ENCODE measurements at regions not wholly inside any gene's neighbourhood (a gene's known extent, or its start where the extent isn't known, plus 50 kb on each side); places are given as distances from the start of the nearest gene placed in this dataset.
A peak's percentile ranks its signal among the peaks of the same experiment; 100 is the strongest.

DNA sequence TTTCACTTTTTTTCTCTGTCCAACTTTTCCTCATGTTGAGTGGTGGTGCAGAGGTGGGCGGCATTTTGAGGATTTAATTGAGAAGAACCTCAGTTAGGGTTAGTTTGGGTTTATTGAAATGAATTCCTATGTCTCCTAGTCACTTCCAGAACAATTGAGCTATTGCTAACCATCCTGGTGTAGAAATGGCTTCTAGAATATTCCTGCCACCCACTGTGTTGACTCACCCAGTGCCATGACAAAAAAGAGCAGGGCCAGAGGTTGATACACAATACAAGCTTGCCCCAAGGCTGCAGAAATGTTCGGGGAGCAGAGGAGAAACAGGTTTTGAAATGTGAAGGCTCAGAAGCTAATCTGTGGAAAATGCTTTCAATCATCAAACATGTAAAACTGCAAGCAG lies 167.1 kb upstream of the TRIB2 start:
- Histone ChIP-seq H3K4me3 (no peak overlapping the region), H3K27me3 (no peaks in the 10 kb centered on the region), H3K27ac (no peak overlapping the region), H3K9me3 (no peaks in the 10 kb centered on the region), H3K4me1 (no peaks in the 10 kb centered on the region), H3K36me3 (no peaks in the 10 kb centered on the region)
- intact Hi-C loops (cut with DNase I) = no loop called here
- TF ChIP-seq, protein P1, sequence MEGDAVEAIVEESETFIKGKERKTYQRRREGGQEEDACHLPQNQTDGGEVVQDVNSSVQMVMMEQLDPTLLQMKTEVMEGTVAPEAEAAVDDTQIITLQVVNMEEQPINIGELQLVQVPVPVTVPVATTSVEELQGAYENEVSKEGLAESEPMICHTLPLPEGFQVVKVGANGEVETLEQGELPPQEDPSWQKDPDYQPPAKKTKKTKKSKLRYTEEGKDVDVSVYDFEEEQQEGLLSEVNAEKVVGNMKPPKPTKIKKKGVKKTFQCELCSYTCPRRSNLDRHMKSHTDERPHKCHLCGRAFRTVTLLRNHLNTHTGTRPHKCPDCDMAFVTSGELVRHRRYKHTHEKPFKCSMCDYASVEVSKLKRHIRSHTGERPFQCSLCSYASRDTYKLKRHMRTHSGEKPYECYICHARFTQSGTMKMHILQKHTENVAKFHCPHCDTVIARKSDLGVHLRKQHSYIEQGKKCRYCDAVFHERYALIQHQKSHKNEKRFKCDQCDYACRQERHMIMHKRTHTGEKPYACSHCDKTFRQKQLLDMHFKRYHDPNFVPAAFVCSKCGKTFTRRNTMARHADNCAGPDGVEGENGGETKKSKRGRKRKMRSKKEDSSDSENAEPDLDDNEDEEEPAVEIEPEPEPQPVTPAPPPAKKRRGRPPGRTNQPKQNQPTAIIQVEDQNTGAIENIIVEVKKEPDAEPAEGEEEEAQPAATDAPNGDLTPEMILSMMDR (IDR thresholded peaks at IDR 0.05) = no peak
- no peak for DNase-seq
- no peak for ATAC-seq

DNA sequence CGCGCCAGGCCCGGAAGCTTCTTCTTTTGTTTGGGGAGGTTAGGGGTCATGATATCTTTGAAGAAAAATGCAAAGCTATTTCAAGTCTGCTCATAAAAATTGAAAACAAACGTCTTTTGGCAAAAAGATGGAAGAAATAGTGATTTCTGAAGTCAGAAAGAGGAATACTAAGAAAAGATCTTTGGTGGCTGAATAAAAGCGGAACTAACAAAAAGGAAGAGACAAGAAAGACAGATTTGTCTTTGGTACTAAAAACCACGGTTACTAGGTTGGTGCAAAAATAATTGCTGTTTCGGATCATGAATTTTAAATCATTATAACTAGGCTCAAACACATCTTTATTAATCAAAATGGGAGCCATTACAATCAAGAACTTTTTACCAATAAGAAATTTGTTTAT lies 164.6 kb upstream of the TRIB2 start:
- ATAC-seq (no peak), DNase-seq (no peak)
- H3K27me3 ChIP-seq = no peaks in the 10 kb centered on the region
- H3K4me1 ChIP-seq = peaks cover 9% of the 10 kb centered on the region
- TF ChIP-seq, protein P1 (IDR thresholded peaks at IDR 0.05) = no peak
- no peak overlapping the region for H3K27ac ChIP-seq
- no peaks in the 10 kb centered on the region for H3K36me3 ChIP-seq
- no peak overlapping the region for H3K4me3 ChIP-seq
- H3K9me3 ChIP-seq = no peaks in the 10 kb centered on the region
- intact Hi-C loops (cut with DNase I) = no loop called here

DNA sequence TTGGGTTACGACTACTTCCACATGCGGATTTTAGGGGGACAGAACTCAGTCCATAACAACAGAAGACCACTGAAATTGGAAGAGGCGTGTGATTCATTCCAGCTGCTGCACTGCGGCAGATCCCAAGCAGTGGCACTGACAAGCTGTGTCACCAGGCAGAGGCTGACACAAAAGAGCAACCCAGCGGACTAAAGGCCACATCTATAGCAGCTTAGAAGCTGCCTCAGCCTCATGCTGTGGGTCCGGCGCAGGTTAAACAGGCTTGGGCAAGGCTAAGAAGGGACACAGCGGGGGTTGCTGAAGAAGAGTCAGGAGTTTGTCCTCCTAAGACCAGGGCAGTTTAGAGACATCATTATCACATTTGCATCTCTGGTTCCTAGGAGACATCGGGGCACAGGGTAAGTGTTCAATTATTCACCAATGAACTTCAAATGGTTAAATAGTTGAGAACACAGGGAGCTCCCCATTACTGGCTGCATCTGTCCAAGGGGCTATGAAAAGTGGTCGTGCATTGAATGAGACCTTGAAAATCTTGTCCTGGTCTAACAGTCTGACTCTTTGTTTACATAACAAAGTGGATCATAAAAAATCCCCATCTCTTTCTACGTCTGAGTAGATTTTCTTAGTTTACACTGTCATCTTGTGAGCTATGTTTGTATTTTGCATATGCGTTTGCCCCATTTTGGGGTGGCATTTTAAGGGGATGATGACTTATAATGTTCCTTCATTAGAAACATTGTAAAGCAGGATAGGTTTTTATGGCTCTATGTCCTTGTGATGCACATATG lies 162.3 kb upstream of the TRIB2 start:
- H3K27me3 ChIP-seq = no peaks in the 10 kb centered on the region
- H3K36me3 ChIP-seq = no peaks in the 10 kb centered on the region
- no peak overlapping the region for H3K27ac ChIP-seq
- ATAC-seq (no peak), DNase-seq (no peak)
- intact Hi-C loops (cut with DNase I) = no loop called here
- no peaks in the 10 kb centered on the region for H3K9me3 ChIP-seq
- peaks cover 9% of the 10 kb centered on the region for H3K4me1 ChIP-seq
- no peak overlapping the region for H3K4me3 ChIP-seq
- TF ChIP-seq, protein P1 (IDR thresholded peaks at IDR 0.05) = no peak

DNA sequence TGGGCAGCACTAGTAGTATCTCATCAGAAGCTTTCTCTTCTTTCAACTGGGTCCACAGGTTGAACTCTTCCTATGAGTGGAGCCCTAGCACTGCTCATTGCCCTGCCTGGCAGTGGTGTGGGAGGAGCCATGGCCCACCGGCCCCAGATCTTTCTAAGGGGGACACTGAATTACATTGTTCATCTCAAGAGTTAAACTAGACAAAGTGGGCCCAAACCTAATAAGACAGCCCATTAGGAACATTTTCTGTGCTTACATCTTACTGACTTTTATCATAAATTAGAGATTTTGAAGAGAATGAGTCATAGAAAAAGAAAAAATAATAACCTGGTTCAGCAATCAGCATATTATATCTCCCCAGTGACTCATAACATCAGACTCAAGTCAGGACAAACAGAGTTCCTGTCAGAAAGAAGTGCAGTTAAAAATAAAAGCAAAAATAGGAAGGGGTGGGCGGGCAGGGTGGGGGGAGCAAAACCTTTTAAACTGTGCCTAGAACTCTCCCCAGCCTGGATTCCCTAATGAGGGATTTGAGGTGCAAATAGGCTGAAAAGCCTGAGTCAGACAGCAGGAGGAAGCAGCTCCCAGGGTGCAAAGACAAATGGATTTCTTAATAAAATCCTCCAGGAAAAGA lies 161.6 kb upstream of the TRIB2 start:
- DNase-seq (no peak), ATAC-seq (no peak)
- Histone ChIP-seq H3K4me1 (peaks cover 9% of the 10 kb centered on the region), H3K9me3 (no peaks in the 10 kb centered on the region), H3K27ac (no peak overlapping the region), H3K36me3 (no peaks in the 10 kb centered on the region), H3K4me3 (no peak overlapping the region), H3K27me3 (no peaks in the 10 kb centered on the region)
- intact Hi-C loops (cut with DNase I) = no loop called here
- TF ChIP-seq, protein P1 (IDR thresholded peaks at IDR 0.05) = no peak

DNA sequence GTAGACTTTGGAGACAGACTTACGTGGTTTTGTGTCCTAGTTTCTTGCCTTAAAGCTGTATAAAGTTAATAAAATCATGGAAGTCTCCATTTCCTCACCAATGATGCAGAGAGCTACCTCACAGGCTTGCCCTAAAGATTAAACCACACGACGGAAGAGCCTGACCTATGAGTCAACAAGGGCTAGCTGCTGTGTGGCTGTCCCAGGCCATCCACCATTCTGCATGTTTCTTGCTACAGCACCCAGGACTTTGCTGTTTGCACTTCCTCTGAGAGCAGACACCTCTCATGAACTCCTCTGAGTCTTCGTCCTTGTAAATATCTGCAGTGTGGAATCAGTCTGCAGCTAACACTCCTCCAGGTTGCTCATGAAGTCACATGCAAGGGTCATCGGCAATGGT lies 160.0 kb upstream of the TRIB2 start:
- Histone ChIP-seq H3K27ac (no peak overlapping the region), H3K36me3 (no peaks in the 10 kb centered on the region), H3K27me3 (no peaks in the 10 kb centered on the region), H3K4me3 (no peak overlapping the region), H3K4me1 (peaks cover 9% of the 10 kb centered on the region), H3K9me3 (no peaks in the 10 kb centered on the region)
- TF ChIP-seq, protein P1 (IDR thresholded peaks at IDR 0.05) = no peak
- no peak for DNase-seq
- intact Hi-C loops (cut with DNase I) = no loop called here
- ATAC-seq = peak; percentile 57
